ENCODE measurements at regions not wholly inside any gene's neighbourhood (a gene's known extent, or its start where the extent isn't known, plus 50 kb on each side); places are given as distances from the start of the nearest gene placed in this dataset.
"Not testable (repeated sequence)": the region's sequence is repeated elsewhere in the genome, so short reads cannot be mapped to it uniquely, and the experiment has no call there.

DNA sequence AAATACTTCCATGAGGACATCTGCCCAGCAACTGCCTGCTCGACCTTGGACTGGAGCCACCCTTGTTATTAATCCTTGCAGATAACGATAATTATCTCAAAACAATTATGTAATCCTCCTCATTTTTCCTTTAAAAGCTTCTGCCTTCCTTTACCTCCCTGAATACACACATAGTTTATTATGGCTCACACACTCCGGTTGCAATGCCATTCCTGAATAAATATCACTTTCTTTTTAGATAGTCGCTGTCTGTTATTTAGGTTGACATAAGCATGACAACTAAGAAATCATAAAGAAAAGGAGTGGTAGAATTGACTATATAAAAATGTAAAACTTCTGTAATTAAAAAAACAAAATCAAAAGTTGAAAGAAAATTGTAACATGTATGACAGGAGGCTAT lies 64.8 kb downstream of the B4GALT7 start:
- not testable (repeated sequence) for H3K27ac ChIP-seq; H3K36me3 ChIP-seq; DNase-seq (ENCODE audit: low spot score); H3K27me3 ChIP-seq (replicated peaks; ENCODE audit: insufficient read depth); H3K4me3 ChIP-seq; ATAC-seq (ENCODE audit: insufficient number of reproducible peaks, low FRiP score, low read depth); H3K4me1 ChIP-seq (ENCODE audit: control insufficient read depth in 1 of 2, low read depth in 2 of 2); H3K9me3 ChIP-seq

DNA sequence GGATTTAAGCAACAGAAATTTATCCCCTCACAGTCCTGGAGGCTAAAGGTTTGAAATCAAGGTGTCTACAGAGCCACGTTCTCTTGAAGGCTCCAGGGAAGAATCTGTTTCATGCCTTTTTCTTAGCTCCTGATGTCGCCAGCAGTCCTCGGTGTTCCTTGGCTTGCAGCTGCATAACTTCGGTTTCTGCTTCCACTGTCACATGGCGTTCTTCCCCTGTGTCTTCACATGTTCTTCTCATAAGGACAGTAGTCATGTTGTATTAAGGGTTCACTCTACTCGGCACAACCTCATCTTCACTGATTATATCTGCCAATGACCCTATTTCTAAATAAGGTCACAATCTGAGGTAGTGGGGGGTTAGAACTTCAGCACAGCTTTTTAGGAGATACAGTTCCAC lies 65.2 kb downstream of the B4GALT7 start:
- not testable (repeated sequence) for ATAC-seq (ENCODE audit: insufficient number of reproducible peaks, low FRiP score, low read depth); H3K27me3 ChIP-seq (replicated peaks; ENCODE audit: insufficient read depth); DNase-seq (ENCODE audit: low spot score); H3K4me3 ChIP-seq; H3K36me3 ChIP-seq; H3K9me3 ChIP-seq; H3K4me1 ChIP-seq (ENCODE audit: control insufficient read depth in 1 of 2, low read depth in 2 of 2); H3K27ac ChIP-seq

DNA sequence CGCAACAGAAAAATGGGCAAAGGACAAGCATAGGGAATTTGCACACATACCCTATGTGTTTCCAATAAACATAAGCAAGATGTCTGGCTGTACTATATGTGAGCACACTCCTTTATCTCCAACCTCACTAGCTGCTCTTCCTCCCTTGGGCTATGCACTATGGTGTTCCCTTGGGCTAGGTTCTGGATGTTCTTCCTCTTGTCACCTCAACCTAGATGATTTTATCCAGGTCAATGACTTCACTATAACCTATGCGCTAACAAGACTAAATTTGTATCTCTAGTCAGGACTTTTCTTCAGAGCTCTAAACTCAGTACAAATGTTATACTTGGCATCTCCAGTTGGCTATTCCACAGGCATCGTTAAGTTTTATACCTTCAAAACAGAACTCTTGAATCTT lies 66.0 kb downstream of the B4GALT7 start:
- ATAC-seq (ENCODE audit: insufficient number of reproducible peaks, low FRiP score, low read depth); H3K27ac ChIP-seq; DNase-seq (ENCODE audit: low spot score); H3K4me1 ChIP-seq (ENCODE audit: control insufficient read depth in 1 of 2, low read depth in 2 of 2); H3K27me3 ChIP-seq (replicated peaks; ENCODE audit: insufficient read depth); H3K9me3 ChIP-seq; H3K36me3 ChIP-seq; H3K4me3 ChIP-seq: not testable (repeated sequence)

DNA sequence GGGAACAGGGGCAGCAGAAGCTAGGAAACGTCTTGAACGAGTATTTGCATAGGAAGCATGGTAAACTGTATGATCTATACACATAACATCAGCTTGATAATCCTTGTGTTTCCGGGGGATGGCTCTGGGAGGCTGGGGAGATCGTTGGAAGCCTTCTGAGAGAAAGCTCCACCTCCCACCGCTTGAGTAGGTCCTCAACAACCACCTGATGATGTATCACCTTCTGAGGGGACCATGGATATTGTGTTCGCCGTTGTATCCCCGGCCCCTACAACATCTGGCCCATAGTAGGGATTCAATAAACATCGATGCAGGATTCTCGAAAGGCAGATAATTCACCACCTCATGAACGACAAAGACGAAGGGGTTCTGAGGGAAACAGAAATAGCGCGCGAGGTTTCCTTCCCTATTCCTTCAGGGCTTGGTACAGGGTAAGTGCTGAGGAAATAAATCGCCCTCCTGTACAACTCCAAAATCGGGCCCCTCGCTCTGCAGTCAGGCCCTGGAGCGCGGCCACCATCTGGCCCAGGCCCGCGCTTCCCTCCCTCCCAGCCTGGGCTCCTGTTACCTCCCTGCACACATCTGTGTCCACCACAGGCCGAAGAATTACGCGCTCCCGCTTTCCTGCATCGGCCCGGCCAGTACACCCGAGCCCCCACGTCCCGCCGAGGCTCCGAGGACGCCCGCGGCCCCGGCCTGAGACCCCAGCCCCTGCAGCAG lies 71.3 kb downstream of the B4GALT7 start:
- not testable (repeated sequence) for H3K9me3 ChIP-seq; DNase-seq (ENCODE audit: low spot score); H3K27ac ChIP-seq; H3K36me3 ChIP-seq; H3K27me3 ChIP-seq (replicated peaks; ENCODE audit: insufficient read depth); H3K4me1 ChIP-seq (ENCODE audit: control insufficient read depth in 1 of 2, low read depth in 2 of 2)
- ATAC-seq (ENCODE audit: insufficient number of reproducible peaks, low FRiP score, low read depth): peak; percentile 37
- H3K4me3 ChIP-seq: peak overlapping the region; percentile 64

DNA sequence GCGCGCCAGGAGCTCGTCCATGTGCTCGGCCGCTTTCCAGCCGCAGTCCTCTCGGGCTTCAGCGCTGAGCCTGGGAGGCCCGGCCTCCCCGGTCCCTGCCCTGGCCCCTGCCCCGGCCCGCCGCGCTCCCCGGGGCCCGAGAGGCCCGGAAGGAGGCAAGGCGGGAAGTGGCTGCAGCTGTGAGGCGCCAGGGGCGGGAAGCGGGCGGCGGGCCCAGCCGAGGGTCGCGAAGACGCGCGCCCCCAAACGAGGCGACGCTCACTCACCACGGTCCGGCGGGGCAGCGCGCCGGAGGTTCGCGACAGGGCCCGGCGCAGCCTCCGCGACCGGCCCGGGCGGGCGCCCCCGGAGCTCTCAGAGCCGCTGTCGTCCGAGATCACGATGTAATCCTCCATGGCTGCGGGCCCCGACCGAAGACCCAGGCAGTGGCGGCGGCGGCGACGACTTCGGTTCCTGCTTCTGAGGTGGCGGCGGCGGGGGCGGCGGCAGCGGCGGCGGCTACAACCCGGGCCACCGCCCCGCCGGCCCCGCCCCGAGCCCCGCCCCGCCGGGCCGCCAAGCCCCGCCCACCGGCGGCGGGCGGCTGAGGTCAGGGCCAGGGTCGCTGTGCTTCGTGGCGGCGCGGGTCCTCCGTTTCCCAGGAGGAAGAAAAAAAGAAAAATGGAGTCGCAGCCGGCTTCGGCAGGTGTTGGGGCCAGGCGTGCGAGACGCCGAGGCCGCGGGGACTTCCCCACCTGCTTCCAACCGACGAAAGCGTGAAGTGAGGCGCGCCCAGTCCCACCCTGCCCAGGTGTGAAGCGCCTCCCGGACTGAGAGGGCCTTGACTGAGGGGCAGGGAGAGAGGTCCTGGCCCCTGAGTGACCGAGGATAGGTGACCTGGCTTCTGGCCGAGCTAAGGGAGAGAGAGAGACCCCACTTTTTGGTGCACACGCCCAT lies 72.1 kb downstream of the B4GALT7 start:
- ATAC-seq (ENCODE audit: insufficient number of reproducible peaks, low FRiP score, low read depth) (peak; percentile 63), DNase-seq (ENCODE audit: low spot score) (peak; percentile 7)
- H3K4me3 ChIP-seq: peak overlapping the region; percentile 70
- H3K9me3 ChIP-seq; H3K27me3 ChIP-seq (replicated peaks; ENCODE audit: insufficient read depth); H3K27ac ChIP-seq; H3K4me1 ChIP-seq (ENCODE audit: control insufficient read depth in 1 of 2, low read depth in 2 of 2); H3K36me3 ChIP-seq: not testable (repeated sequence)
